ENCODE measurements at regions not wholly inside any gene's neighbourhood (a gene's known extent, or its start where the extent isn't known, plus 50 kb on each side); places are given as distances from the start of the nearest gene placed in this dataset.

DNA sequence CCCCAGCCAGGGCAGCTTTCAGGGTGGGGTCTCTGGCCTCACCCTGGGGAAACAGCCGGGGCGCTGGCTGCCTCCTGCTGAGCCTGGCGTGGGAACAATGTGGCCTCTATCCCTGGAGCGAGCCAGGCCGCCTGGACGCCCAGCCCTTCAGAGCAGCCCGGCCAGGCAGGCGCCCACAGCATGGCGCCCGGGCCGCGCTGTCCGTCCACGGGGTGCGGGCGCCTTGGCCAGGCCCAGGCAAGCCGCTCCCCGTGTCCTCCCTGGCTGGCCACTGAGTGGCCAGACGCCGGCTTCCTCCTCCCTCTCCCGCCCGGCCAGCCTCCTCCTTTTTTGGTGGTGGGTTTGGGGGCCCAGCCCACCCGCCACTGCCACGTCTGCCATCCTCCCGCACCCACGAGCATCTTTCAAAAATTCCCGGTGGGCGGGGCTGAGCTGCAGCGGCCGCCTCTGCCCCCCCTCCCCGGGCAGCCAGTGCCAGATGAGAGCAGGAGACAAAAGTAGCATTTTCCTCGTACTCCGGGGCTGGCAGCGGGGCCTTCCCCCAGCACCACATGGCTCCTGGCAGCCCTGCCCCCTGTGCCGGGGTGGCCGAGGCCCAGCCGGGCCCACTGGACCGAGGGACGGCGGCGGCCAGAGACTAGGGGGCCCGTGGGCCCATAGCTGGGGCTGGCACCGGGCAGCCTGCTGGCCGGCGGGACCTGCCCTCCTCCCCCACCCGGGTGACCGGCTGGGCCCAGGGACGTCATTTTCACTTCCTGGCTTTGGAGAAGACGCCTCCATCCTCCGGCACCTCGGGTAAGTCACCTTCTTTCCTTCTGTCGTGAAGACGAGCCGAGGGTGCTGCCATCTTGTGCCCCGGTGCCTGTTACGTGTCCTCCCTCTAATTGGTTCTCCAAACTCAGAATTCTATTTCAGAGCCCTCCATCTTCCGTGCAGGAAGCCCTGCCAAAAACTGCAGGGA, 70.2 kb upstream of the PPARA start:
- no peaks in the 10 kb centered on the region for H3K27me3 Mint-ChIP-seq
- H3K36me3 Mint-ChIP-seq: peaks cover 2% of the 10 kb centered on the region
- H3K4me3 Mint-ChIP-seq: no peak overlapping the region
- H3K27ac Mint-ChIP-seq: no peak overlapping the region
- H3K4me1 Mint-ChIP-seq: peaks cover 5 to 8% (median 7%) of the 10 kb centered on the region in 3 donors
- no peaks in the 10 kb centered on the region for H3K9me3 Mint-ChIP-seq

GRCh38 chr22:46081036-46081830, 69.1 kb upstream of the PPARA start:
- no peaks in the 10 kb centered on the region for H3K27me3 Mint-ChIP-seq
- peaks cover under 1 to 7% (median 5%) of the 10 kb centered on the region in 3 donors for H3K4me1 Mint-ChIP-seq
- peaks cover 2% of the 10 kb centered on the region for H3K36me3 Mint-ChIP-seq
- H3K4me3 Mint-ChIP-seq: no peak overlapping the region
- H3K9me3 Mint-ChIP-seq: no peaks in the 10 kb centered on the region
- H3K27ac Mint-ChIP-seq: no peak overlapping the region

DNA sequence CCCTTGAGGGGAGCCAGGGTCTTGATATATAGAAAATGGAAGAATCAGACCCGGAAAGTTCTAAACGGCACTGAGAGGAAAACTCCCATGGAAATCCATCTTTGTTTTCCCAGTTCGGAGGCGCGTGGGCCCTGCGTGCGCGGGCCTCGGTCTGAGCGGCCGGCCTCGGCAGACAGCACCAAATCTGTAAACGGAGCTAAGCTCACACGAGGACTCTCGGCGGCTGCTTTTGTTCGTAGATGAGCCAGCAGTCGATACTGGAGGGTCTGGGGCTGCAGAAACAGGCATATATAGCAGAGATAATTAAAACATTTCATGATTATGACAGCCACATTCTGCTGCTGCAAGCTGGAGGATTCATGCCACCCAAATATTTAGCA, 68.5 kb upstream of the PPARA start:
- peaks cover 2% of the 10 kb centered on the region for H3K36me3 Mint-ChIP-seq
- H3K27ac Mint-ChIP-seq: no peak overlapping the region
- no peak overlapping the region for H3K4me3 Mint-ChIP-seq
- no peaks in the 10 kb centered on the region for H3K9me3 Mint-ChIP-seq
- H3K27me3 Mint-ChIP-seq: no peaks in the 10 kb centered on the region
- peaks cover 0 to 7% (median 4%) of the 10 kb centered on the region in 3 donors for H3K4me1 Mint-ChIP-seq

- Mint-ChIP-seq H3K36me3 (peaks cover 2% of the 10 kb centered on the region), H3K27ac (peak overlapping the region in 1 of 3 donors; percentile 64), H3K27me3 (no peaks in the 10 kb centered on the region), H3K4me3 (no peak overlapping the region), H3K4me1 (peaks cover 0 to 2% (median 2%) of the 10 kb centered on the region in 3 donors), H3K9me3 (no peaks in the 10 kb centered on the region)
Measured at GRCh38 chr22:46082633-46083032, 67.7 kb upstream of the PPARA start.

DNA sequence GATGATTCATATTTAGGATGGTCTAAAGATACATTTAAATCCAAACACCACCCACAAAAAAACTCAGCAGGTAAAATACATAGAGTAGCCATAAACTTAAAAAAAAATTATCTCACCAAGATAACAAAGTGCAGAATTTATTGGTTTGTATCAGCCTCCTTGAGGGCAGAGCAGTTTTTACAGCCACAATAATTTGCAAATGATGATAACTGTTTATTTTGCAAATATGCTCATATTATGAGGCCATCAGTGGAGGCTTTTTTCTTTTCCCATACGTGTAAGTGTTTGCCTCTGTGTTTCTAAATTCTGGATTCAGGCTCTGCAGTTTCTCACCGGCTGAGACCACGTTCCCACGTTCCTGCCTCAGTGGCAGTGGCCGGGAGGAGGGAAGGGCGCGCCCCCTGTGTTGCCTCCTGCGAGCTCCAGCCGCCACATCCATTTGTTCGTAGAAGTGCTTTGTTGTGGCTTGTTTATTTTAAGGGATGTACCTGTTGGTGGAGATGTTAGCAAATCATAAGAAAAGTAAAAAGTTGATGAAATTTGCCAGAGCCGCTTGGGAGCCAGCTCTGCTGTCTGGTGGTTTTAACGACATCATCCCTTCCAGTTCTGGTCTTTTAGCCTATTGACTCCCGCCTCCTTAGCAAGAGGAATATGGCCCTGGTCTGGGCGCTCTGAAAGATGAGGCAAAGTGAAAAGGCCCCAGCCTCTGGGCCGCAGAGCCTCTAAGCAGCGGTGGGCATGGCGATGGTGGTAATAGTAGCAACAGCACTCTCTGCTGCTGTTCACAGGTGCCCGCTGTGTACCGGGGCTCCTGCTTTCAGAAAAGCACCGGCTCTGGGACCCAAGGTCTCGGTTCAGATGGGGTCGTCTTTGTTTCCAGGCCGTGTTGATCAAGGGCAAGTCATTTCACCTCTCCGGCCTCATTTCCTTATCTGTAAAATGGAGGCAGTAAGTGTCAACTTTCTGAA, 66.7 kb upstream of the PPARA start:
- Mint-ChIP-seq H3K27me3 (no peaks in the 10 kb centered on the region), H3K9me3 (no peaks in the 10 kb centered on the region), H3K36me3 (peaks cover 2% of the 10 kb centered on the region), H3K27ac (no peak overlapping the region), H3K4me1 (no peaks in the 10 kb centered on the region), H3K4me3 (no peak overlapping the region)

- no peaks in the 10 kb centered on the region for H3K9me3 Mint-ChIP-seq
- peaks cover 2% of the 10 kb centered on the region for H3K36me3 Mint-ChIP-seq
- H3K4me1 Mint-ChIP-seq: no peaks in the 10 kb centered on the region
- H3K27me3 Mint-ChIP-seq: no peaks in the 10 kb centered on the region
- no peak overlapping the region for H3K4me3 Mint-ChIP-seq
- no peak overlapping the region for H3K27ac Mint-ChIP-seq
Measured at GRCh38 chr22:46084376-46084775, 66.0 kb upstream of the PPARA start.

GRCh38 chr22:46084943-46085827, 65.1 kb upstream of the PPARA start:
- no peaks in the 10 kb centered on the region for H3K4me1 Mint-ChIP-seq
- no peak overlapping the region for H3K4me3 Mint-ChIP-seq
- H3K27ac Mint-ChIP-seq: no peak overlapping the region
- no peaks in the 10 kb centered on the region for H3K27me3 Mint-ChIP-seq
- peaks cover 2% of the 10 kb centered on the region for H3K36me3 Mint-ChIP-seq
- H3K9me3 Mint-ChIP-seq: no peaks in the 10 kb centered on the region

- no peaks in the 10 kb centered on the region for H3K36me3 Mint-ChIP-seq
- no peak overlapping the region for H3K4me3 Mint-ChIP-seq
- H3K27me3 Mint-ChIP-seq: no peaks in the 10 kb centered on the region
- H3K4me1 Mint-ChIP-seq: no peaks in the 10 kb centered on the region
- no peaks in the 10 kb centered on the region for H3K9me3 Mint-ChIP-seq
- peak overlapping the region in 1 of 3 donors; percentile 86 for H3K27ac Mint-ChIP-seq
Measured at GRCh38 chr22:46085828-46086576, 64.3 kb upstream of the PPARA start.

DNA sequence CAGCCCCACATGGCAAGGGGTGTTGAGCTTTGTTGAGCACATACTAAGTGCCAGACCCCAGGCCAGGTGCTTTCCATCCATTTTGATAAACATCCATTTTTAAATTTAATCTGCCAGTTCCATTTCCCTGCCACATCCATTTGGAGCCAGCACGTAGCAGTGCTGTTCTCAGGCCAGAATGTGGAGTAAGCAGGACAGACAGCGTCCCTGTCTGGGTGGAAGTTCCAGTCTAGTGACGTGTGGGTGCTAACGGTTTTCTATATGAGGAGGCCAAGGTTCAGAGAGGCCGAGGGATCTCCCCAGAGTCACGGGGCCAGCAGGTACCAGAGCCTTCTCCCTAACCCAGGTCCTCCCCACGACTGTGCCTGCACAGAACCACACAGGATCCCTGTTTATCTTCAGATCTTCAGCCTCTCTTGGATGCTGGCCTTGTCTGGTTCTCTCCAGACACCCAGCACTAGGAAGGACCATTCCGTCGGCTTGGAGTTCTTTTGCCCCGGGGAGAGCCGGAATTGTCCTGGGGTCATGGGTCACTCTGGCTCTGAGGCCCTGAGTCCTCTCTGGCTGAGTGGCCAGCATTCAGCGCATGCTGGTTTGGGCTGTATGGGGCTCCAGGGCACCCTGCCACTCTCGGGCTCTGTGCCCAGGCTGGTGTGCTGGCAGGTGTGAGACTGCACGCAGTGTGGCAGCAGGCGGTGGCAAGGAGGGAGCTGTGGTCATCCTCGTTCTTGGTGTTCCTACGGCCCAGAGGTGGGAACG, 63.6 kb upstream of the PPARA start:
- H3K36me3 Mint-ChIP-seq: no peaks in the 10 kb centered on the region
- no peaks in the 10 kb centered on the region for H3K4me1 Mint-ChIP-seq
- no peaks in the 10 kb centered on the region for H3K9me3 Mint-ChIP-seq
- no peaks in the 10 kb centered on the region for H3K27me3 Mint-ChIP-seq
- peak overlapping the region in 1 of 3 donors; percentile 86 for H3K27ac Mint-ChIP-seq
- H3K4me3 Mint-ChIP-seq: no peak overlapping the region

DNA sequence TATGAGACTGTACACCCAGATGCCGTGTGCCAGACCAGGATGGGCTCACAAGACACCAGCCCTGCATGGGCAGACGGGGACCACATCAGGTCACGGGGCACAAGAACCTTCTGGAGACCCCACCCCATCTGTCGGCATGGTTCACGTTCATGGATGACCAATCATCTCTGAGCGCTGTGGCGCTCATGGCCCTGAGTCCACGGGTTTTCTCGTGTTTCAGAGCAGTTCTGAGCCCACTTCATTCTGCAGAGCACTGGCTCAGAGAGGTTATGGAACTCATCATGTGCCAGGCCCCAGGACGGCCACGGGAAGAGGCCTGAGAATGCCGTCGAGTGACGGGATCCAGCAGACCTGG, 63.0 kb upstream of the PPARA start:
- Mint-ChIP-seq H3K36me3 (no peaks in the 10 kb centered on the region), H3K27ac (no peak overlapping the region), H3K4me3 (no peak overlapping the region), H3K4me1 (no peaks in the 10 kb centered on the region), H3K27me3 (no peaks in the 10 kb centered on the region), H3K9me3 (no peaks in the 10 kb centered on the region)

GRCh38 chr22:46087816-46088277, 62.5 kb upstream of the PPARA start:
- Mint-ChIP-seq H3K27ac (no peak overlapping the region), H3K27me3 (no peaks in the 10 kb centered on the region), H3K4me3 (no peak overlapping the region), H3K4me1 (no peaks in the 10 kb centered on the region), H3K9me3 (no peaks in the 10 kb centered on the region), H3K36me3 (no peaks in the 10 kb centered on the region)

- Mint-ChIP-seq H3K4me3 (peak overlapping the region in 1 of 4 donors; percentile 43), H3K27ac (no peak overlapping the region), H3K9me3 (no peaks in the 10 kb centered on the region), H3K27me3 (no peaks in the 10 kb centered on the region), H3K36me3 (no peaks in the 10 kb centered on the region), H3K4me1 (no peaks in the 10 kb centered on the region)
Measured at GRCh38 chr22:46088541-46089311, 61.6 kb upstream of the PPARA start.
